HG02884 (cell line): ENCODE measurements at regions not wholly inside any gene's neighbourhood (a gene's known extent, or its start where the extent isn't known, plus 50 kb on each side); places are given as distances from the start of the nearest gene placed in this dataset.

ENCODE experiments used
- ATAC-seq: cut with Tn5 transposase; IDR thresholded peaks from one replicate; pipeline ENCODE4 v1.9.1; 2021; ENCODE audit warnings: mild to moderate bottlenecking, moderate library complexity; ENCODE audit not compliant: unreplicated experiment

DNA sequence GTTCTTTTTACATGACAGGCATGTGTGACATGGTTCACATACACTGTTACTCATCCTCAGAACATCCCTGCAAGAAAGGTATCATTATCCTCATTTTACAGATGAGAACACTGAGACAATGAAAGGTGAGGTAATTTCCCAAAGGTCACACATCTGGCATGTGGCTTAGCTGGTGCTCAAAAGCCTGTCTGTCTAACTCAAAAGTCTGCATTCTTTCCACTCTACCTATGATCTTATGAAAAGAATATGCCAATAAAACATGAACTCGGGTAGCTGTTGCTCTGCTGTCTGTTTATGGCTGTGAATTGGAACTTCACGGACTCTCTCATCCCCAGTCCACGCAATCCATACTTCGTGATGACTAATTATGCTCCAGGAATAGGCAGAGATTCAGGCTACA, 79.0 kb upstream of the ODAD2 start:
- ATAC-seq = no peak

DNA sequence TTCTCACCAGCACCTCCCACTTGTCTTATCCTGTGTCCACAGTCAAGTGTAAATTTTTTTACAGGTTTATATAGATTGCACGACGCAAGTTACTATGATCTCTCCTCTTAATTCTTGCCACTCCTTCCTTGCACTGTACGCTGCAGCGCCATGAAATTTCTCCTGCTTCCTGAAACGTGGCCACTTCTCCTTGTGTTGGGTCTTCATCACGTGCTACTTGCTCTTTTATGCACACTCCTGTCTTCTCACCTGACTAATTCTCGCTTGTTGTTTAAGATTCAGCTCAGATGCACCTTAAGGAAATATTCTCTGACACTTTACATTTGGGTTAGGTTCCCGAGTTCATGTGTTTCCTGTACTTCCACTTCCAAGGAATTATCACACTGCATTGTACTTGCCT, 76.5 kb upstream of the ODAD2 start:
- no peak for ATAC-seq

DNA sequence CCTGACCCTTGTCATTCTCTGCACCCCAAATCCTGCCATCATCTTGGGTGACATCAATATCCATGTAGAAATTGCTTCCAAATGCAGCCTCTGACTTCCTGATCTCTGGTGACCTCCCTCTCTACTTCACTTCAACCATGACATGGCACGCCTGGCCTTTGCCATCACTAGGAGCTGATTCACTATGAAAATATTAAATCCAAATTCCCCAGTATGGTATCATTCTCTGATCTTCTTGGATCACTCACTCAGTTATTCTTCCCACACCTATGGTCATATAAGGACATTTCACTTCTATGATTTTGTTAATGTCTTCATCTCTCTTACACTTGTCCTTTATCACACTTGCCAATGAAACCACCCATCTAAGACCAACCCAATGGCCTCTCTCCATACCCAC, 73.7 kb upstream of the ODAD2 start:
- no peak for ATAC-seq

DNA sequence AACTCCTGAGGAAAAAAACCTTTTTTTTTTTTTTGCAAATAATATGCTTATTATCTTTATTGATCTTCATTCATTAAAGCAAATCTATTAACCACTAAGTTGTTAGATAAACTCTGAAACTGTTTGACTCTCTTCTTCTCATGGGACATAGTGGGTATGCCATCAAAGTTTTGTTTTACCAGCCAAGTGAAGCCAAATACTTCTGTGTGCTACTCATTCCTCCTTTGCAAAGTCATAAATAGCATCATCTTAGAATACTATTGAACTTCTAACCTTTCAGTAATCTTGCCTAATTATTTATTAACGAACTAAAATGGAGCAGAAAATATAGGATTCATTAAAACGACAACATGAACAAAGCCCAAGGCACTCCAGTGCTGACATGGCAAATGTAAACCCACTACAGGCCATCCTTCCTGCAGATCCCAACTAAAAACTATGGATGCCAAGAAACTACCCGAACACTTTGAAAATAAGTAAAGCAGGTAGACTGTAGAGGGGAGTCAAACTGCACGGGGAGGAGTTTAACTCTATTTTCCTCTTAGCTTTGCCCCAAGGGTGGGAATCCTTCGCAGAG, 61.2 kb upstream of the ODAD2 start:
- ATAC-seq = no peak

DNA sequence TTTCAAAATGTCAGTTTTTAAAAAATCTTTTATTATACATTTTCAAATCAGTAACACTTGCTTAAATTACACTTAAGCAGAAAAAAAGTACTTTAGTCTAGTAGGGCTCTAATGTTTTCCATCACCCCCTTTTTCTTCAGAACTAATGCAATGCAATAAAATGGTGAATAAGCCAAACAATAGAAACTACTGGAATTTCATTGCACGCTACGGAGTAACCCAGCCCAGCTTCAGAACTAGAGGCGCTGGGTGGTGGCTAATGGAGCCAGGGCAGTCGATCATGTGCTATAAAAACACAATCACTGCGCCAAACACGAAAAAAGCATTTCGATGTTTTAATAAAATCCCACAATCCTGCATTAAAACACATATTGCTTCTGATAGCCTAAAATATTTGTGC, 59.9 kb upstream of the ODAD2 start:
- no peak for ATAC-seq

DNA sequence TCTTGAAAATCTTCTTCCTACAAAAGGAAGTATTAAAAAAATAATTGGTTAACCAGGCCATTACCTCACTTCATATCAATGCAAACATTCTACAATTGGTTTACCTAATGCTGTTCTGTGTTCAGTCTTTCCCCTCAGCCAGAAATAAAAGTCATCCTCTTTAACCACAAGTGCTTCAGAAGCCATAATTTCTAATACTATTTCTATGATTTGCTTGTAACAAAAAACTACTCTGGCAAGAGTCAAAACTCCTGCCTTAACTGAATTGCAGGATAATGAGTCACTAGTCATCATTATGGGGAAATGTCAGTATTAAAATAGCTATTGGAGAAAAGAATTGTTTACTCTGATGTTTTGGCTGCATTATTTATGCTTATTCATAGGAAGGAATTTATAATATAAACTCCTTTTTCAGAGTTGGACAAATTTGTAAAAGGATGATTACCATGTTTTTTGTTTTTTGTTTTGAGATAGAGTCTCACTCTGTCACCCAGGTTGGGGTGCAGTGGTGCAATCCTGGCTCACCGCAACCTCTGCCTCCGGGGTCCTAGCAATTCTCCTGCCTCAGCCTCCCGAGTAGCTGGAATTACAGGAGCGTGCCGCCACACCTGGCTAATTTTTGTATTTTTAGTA, 55.5 kb upstream of the ODAD2 start:
- ATAC-seq = no peak

DNA sequence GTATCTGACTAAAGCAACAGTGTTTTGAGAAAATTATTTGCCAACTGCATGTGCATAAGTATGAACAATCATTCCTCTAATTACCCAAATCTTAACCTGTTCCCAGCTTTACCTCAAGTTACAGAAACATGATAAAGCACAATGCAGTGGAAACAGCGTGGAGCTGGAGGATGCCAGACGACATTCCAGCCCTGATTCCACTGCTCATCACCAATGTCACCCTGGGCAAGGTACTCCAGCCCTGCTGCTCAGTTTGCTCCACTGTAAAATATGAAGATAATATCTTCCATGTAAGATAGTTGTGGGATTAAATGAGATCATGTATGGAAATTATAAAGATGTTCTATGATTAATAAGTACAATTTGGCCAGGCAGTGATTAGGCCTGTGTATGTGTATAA, 50.4 kb upstream of the ODAD2 start:
- ATAC-seq = no peak
